Activated naive CD4-positive, alpha-beta T cell treated with anti-CD3 and anti-CD28 coated beads, Interleukin-2, amount 10 ng/mL, durations not matched to agents 7 days and 5 days (primary cell): ENCODE measurements at regions not wholly inside any gene's neighbourhood (a gene's known extent, or its start where the extent isn't known, plus 50 kb on each side); places are given as distances from the start of the nearest gene placed in this dataset.

Experiments
- CTCF ChIA-PET: fragments of 350-600 bp; sonication (Branson Sonifier 250); formaldehyde crosslinking; loops from one replicate; lab custom pipeline; 2021; ENCODE audit warnings: antibody characterized with exemption; lab: Charles Lee
- DNase-seq: peaks from one replicate; pipeline ENCODE4 v3.0.0-alpha.2; 2020
- H3K27ac Mint-ChIP-seq: one replicate; pipeline ENCODE4 v1.8.0; 2021; ENCODE audit warnings: mild to moderate bottlenecking, moderate library complexity, mixed read lengths
- H3K27me3 Mint-ChIP-seq: one replicate; pipeline ENCODE4 v1.8.0; 2021; ENCODE audit warnings: mild to moderate bottlenecking, mixed read lengths
- H3K36me3 Mint-ChIP-seq: one replicate; pipeline ENCODE4 v1.8.0; 2021; ENCODE audit warnings: mixed read lengths
- H3K4me1 Mint-ChIP-seq: one replicate; pipeline ENCODE4 v1.8.0; 2021; ENCODE audit warnings: mixed read lengths
- H3K4me3 Mint-ChIP-seq: one replicate; pipeline ENCODE4 v1.8.0; 2021; ENCODE audit warnings: mild to moderate bottlenecking, moderate library complexity, mixed read lengths
- H3K9me3 Mint-ChIP-seq: one replicate; pipeline ENCODE4 v1.8.0; 2021; ENCODE audit warnings: mixed read lengths

DNA sequence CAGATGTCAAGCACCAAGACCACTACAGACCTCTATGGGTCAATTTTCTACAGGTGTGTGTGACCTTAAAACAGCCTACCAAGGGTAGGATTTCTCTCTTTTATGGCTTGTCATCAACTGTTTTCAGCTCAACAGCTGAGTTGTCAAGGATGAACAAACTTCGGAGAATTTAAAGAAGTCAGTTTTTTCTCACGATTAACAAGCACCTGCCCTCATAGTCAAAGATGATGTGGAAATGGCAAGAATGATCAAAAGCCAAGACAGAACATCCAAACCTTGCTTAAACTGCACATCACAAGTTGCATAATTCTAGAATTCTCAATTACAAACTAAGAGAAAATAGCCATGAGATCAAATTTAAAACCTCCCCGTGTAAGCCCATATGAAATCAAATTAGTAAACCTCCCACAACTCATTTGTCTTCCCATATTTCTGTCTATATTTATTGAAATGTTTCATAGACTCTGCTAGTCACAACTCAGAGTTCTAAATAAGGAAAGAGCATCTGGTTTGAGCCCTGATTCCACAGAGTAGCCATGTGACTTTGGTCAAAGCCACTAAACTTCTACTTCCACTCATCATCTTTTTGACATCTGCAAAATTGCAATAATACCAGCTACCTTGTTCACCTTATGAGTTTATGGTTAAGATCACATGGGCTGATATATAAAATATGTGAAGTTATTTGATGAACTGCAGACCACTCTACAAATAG, 521.5 kb upstream of the HTR2A start:
- H3K4me1 Mint-ChIP-seq = no peaks in the 10 kb centered on the region
- no peaks in the 10 kb centered on the region for H3K27me3 Mint-ChIP-seq
- no peaks in the 10 kb centered on the region for H3K36me3 Mint-ChIP-seq
- H3K27ac Mint-ChIP-seq = no peak overlapping the region
- no peak for DNase-seq
- CTCF ChIA-PET = no interaction called here
- no peak overlapping the region for H3K4me3 Mint-ChIP-seq
- H3K9me3 Mint-ChIP-seq = no peaks in the 10 kb centered on the region

DNA sequence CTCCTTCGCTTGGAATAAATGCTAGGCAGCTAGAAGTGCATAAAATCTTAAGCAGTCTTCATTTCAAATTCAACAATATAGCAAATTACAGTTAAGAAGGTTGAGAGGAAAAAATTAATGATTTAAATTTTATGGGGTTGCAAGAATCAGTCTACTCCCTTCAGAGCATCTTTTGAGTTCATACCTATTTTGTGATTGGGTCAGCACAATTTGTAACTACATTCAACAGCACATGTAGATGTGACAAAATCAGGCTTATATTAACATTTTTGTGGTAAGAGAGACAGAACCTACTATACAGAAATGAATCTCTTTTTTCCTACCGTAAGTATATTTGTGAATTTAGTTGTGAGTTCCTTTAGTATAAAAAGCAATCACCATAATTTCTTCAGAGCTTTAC, 520.6 kb upstream of the HTR2A start:
- H3K4me3 Mint-ChIP-seq = no peak overlapping the region
- no peaks in the 10 kb centered on the region for H3K36me3 Mint-ChIP-seq
- H3K9me3 Mint-ChIP-seq = no peaks in the 10 kb centered on the region
- H3K4me1 Mint-ChIP-seq = no peaks in the 10 kb centered on the region
- DNase-seq = no peak
- CTCF ChIA-PET = no interaction called here
- no peak overlapping the region for H3K27ac Mint-ChIP-seq
- no peaks in the 10 kb centered on the region for H3K27me3 Mint-ChIP-seq

DNA sequence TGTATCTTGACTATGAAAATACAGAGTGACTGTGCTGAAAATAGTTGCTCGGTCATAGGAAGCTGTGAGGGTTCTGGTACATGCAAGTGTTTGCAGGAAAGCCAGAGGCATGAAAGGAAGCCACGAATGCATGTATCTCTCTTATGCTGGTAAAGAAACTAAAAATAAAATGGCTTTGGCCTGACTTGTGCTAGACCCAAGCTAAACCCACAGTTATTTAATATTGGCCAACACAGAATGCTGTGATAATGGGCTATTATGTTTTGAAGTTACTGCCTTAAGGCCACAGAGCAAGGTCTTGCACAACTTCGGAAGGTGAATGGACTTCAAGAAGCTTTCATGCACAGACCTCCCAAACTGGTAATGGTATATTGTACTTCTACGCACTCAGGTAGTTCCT, 518.2 kb upstream of the HTR2A start:
- no peaks in the 10 kb centered on the region for H3K36me3 Mint-ChIP-seq
- no peaks in the 10 kb centered on the region for H3K27me3 Mint-ChIP-seq
- no peaks in the 10 kb centered on the region for H3K4me1 Mint-ChIP-seq
- DNase-seq = no peak
- H3K27ac Mint-ChIP-seq = no peak overlapping the region
- CTCF ChIA-PET = no interaction called here
- H3K4me3 Mint-ChIP-seq = no peak overlapping the region
- H3K9me3 Mint-ChIP-seq = no peaks in the 10 kb centered on the region

DNA sequence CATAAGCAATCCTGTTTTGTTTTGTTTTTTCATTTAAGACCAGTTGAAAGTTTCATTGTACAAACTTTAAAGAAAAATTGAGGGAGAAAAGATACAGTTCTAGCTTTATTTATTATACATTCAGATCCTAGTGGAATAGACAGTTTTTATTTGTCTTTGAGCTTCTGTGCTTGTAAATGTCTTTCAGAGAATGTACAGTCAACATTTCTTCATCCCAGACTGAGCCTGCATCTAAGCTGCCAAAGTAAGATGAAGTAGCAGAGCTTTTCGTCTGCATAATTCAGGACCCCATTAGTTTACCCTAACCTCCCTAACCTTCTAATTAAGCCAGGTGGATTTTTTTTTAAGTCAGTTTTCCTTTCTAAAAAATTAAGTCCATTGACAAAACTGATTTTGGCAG, 516.7 kb upstream of the HTR2A start:
- Mint-ChIP-seq H3K9me3 (no peaks in the 10 kb centered on the region), H3K4me1 (no peaks in the 10 kb centered on the region), H3K27ac (no peak overlapping the region), H3K27me3 (no peaks in the 10 kb centered on the region), H3K4me3 (no peak overlapping the region), H3K36me3 (no peaks in the 10 kb centered on the region)
- CTCF ChIA-PET = no interaction called here
- DNase-seq = no peak

DNA sequence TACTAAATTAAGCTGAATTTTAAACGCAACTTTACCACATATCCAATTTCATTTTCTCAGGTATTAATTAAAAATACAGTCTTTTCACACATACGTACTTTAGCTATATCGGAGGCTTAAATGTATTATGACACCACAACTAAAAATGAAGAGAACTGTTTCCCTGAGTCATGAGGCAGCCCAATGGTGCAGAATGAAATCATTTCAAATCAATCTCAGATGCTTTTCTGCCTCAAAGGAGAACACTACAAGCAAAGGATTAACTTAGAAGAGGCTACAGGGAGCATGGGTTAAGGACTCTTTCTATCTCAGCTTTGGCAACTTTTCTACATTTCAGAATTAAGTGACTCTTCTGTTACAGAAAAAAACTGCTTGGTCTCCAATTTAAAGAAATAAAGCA, 516.3 kb upstream of the HTR2A start:
- H3K27me3 Mint-ChIP-seq = no peaks in the 10 kb centered on the region
- CTCF ChIA-PET = no interaction called here

DNA sequence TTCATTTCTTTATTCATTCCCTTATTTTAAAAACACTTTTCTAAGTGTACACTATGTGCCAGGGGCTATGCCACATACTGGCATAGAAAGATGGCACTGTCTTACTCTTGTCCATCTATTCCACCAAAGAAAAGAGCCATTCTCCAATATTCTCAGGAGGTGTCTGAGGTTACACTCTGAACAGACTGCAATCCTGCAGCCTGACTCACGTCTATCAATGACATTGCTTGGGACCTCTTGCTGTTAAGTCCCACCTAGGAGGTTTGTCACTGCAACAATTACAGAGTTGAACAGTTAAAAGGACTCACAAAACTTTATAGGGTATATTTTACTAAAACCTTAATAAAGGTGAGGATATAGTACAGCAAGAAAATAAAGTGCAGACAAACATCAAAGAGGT, 512.9 kb upstream of the HTR2A start:
- Mint-ChIP-seq H3K9me3 (no peaks in the 10 kb centered on the region), H3K4me3 (no peak overlapping the region), H3K36me3 (no peaks in the 10 kb centered on the region), H3K27me3 (no peaks in the 10 kb centered on the region), H3K4me1 (no peaks in the 10 kb centered on the region), H3K27ac (no peak overlapping the region)
- CTCF ChIA-PET = no interaction called here
- DNase-seq = no peak

More for the DNA sequence above, 516.3 kb upstream of the HTR2A start:
- H3K4me3 Mint-ChIP-seq = no peak overlapping the region
- no peaks in the 10 kb centered on the region for H3K4me1 Mint-ChIP-seq
- H3K27ac Mint-ChIP-seq = no peak overlapping the region
- DNase-seq = no peak
- no peaks in the 10 kb centered on the region for H3K36me3 Mint-ChIP-seq
- H3K9me3 Mint-ChIP-seq = no peaks in the 10 kb centered on the region

DNA sequence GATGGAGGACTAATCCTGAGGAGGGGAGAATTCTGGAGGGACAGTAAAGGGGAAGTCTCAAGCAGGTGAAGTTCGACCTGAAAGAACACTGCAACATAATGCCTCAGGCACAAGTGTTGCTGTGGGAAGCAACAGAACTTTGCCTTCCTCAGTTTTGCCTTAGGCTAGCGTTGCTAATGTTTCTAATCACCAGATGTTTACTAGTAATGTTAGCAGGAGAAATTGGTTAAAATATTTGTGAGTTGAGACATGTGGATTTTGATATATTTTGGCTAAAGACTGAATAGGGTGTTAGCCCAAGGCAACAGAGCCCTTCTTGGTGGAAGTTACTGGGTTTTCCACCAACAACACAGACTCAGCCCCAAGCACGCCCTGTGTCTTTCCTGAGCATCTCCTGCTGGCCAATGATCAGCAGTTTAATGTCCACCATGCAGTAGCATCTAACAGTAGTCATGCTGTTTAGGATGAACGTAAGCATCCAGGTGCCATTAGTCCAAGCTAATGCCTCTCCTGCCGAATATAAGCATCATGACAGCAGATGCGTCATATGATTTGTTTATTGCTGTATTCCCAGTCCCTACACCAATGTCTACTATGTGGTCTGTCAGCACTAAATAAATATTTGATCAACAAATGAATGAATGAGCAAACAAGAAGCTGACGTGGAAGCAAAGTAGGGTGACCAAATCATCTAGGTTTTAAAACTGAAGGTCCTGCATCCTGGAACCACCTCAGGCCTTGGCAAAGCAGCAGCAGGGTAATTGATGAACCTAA, 511.9 kb upstream of the HTR2A start:
- H3K4me3 Mint-ChIP-seq = no peak overlapping the region
- DNase-seq = no peak
- CTCF ChIA-PET = no interaction called here
- no peak overlapping the region for H3K27ac Mint-ChIP-seq
- no peaks in the 10 kb centered on the region for H3K9me3 Mint-ChIP-seq
- H3K36me3 Mint-ChIP-seq = no peaks in the 10 kb centered on the region
- H3K27me3 Mint-ChIP-seq = no peaks in the 10 kb centered on the region
- H3K4me1 Mint-ChIP-seq = no peaks in the 10 kb centered on the region

DNA sequence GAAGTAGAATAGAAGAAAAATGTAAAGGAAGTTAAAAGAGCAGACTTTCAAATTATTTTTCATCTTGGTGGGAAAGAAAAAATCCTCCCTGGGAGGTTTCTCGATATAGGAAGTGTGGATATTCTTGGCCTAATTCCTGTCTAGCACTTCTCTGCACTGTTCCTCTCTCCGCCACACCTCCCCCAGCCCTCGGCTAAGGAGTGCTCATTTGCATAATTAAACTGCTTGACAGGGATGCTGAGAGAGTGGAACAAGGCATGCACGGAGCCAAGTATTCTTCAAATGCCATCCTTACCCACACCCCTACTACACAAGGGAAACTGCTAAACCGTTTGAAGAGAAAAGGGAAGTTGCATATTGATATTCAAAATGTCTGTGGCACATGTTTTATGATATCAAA, 511.0 kb upstream of the HTR2A start:
- no peaks in the 10 kb centered on the region for H3K36me3 Mint-ChIP-seq
- no peaks in the 10 kb centered on the region for H3K27me3 Mint-ChIP-seq
- no peak overlapping the region for H3K4me3 Mint-ChIP-seq

DNA sequence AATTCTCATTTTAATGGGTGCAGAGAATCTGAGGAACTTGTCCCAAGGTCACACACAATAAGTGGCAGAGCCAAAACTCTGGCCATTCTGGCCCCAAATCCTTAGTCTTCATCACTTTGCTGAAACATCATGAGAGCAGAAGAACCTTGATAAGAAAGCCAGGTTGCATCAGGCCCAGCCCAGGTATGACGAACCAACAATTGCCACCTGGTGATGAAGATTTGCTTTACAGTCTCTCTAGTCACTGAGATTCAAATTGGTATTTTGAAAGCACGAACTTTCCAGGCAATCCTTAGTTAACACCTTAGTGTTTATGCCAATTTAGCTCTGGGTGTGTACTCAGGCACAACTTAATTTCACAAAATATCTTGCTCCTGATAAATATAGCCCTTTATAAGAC, 502.7 kb upstream of the HTR2A start:
- H3K4me1 Mint-ChIP-seq = peaks cover 3% of the 10 kb centered on the region
- DNase-seq = no peak
- H3K4me3 Mint-ChIP-seq = no peak overlapping the region
- no peak overlapping the region for H3K27ac Mint-ChIP-seq
- H3K9me3 Mint-ChIP-seq = no peaks in the 10 kb centered on the region
- no peaks in the 10 kb centered on the region for H3K36me3 Mint-ChIP-seq
- no peaks in the 10 kb centered on the region for H3K27me3 Mint-ChIP-seq
- CTCF ChIA-PET = interaction anchor here (0.7 kb wide), 1 partner anchor 50 kb away, joined by 3 read pairs; no protein-coding TSS in a partner anchor

More for the DNA sequence above, 511.0 kb upstream of the HTR2A start:
- Mint-ChIP-seq H3K27ac (no peak overlapping the region), H3K9me3 (no peaks in the 10 kb centered on the region), H3K4me1 (no peaks in the 10 kb centered on the region)
- no peak for DNase-seq
- CTCF ChIA-PET = no interaction called here

DNA sequence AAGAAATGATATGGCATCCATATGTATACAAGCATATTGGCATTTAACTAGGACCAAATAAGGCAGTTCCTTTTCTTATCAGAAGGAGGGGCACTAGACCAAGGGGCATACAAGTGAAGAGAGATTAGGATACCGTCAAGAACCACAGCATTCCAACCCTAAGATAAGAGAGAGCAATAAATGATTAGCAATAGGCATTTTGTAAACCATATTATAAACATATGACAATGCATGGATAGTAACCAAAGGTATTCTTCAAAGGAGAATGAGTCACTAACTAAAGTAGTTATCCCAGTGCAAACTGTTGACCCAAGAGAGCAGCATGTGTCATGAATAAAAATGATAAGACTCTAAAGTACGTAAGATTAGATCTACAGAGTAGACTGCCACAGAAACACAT, 500.9 kb upstream of the HTR2A start:
- CTCF ChIA-PET = no interaction called here
- Mint-ChIP-seq H3K27me3 (no peaks in the 10 kb centered on the region), H3K36me3 (no peaks in the 10 kb centered on the region), H3K27ac (no peak overlapping the region), H3K4me3 (no peak overlapping the region), H3K4me1 (peaks cover 3% of the 10 kb centered on the region), H3K9me3 (no peaks in the 10 kb centered on the region)
- DNase-seq = no peak

DNA sequence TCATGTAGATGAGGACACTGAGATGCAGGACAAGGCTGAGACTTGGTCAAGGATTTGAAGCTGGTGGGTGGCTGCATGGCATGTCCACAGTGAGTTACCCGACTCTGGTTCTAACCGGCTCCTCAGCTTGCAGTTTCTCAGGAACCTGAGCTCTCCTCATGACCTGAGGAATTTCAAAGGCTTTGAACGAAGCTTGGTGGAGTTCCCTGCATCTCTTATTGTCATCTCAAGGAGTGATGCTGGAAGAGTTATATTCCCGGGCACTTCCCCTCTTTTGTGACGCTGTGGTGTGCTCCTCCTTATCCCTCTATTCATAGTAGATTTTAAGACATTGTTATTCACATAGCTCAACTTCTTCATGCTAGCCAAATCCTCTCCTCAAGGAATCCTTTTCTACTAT, 500.1 kb upstream of the HTR2A start:
- Mint-ChIP-seq H3K27me3 (no peaks in the 10 kb centered on the region), H3K4me3 (no peak overlapping the region), H3K4me1 (peaks cover 3% of the 10 kb centered on the region), H3K9me3 (peaks cover 2% of the 10 kb centered on the region), H3K27ac (no peak overlapping the region), H3K36me3 (no peaks in the 10 kb centered on the region)
- CTCF ChIA-PET = no interaction called here
- DNase-seq = no peak

DNA sequence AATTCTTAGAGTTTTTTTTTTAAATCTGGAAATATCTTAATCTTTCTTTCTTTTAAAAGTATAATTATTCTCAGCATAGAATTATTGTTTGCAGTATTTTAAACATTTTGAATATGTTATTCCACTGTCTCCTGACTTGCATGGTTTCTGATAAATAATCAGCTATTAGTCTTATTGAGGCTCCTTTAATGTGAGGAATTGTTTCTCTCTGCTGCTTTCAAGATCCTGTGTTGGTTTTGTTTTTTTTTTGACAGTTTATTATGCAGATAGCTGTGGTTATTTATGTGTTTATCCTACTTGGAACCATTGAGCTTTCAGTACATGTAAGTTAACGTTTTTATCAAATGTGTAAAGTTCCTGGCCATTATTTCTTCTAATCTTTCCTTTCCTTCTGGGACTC, 477.9 kb upstream of the HTR2A start:
- no peak for DNase-seq
- Mint-ChIP-seq H3K36me3 (no peaks in the 10 kb centered on the region), H3K4me1 (no peaks in the 10 kb centered on the region), H3K27ac (no peak overlapping the region), H3K9me3 (peaks cover 9% of the 10 kb centered on the region), H3K4me3 (no peak overlapping the region), H3K27me3 (no peaks in the 10 kb centered on the region)
- CTCF ChIA-PET = no interaction called here

DNA sequence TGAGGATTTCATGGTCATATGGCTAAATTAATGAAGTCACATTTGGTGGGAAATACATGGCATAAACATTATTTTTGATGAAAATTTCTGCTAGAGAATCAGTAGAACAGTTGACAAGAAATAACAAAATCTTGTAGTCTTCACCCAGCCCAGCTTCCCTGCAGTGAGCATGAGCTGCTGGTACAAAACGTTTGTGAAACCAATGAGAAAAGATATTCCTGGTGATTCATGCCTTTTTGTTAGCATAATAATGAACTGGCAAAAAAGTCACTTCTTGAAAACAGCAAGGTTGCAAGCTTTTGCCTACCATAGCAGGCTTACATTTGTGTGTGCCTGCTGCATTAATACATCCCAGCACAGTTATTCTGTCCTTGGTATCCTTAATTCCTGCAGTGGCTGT, 475.9 kb upstream of the HTR2A start:
- H3K9me3 Mint-ChIP-seq = peaks cover 8% of the 10 kb centered on the region
- DNase-seq = no peak

DNA sequence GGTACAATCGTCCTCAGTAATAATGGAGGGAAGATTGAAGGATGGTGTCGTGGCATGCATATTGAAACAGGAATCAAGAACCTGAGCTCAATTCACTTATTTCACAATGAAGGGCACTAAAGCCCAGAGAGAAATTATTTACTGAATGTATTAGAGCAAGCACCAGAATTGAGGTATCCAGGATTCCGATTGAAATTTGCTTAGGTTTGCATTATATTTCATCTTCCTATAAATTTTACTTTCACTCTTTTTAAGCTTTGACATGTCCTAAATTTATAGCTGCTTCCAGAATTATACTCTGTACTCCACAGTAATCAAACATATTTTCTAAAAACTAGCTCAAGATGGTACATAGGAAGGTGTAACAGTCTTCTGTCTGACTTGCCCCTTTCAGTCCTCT, 454.9 kb upstream of the HTR2A start:
- no peak overlapping the region for H3K4me3 Mint-ChIP-seq
- DNase-seq = no peak
- CTCF ChIA-PET = interaction anchor here (0.6 kb wide), 1 partner anchor 1529 kb away, joined by 4 read pairs; no protein-coding TSS in a partner anchor
- no peaks in the 10 kb centered on the region for H3K36me3 Mint-ChIP-seq
- H3K4me1 Mint-ChIP-seq = no peaks in the 10 kb centered on the region
- H3K27me3 Mint-ChIP-seq = no peaks in the 10 kb centered on the region
- H3K9me3 Mint-ChIP-seq = peaks cover 3% of the 10 kb centered on the region
- H3K27ac Mint-ChIP-seq = no peak overlapping the region

More for the DNA sequence above, 475.9 kb upstream of the HTR2A start:
- Mint-ChIP-seq H3K4me3 (no peak overlapping the region), H3K4me1 (no peaks in the 10 kb centered on the region), H3K27ac (no peak overlapping the region), H3K36me3 (no peaks in the 10 kb centered on the region), H3K27me3 (no peaks in the 10 kb centered on the region)
- CTCF ChIA-PET = no interaction called here
